Fibroblast of villous mesenchyme (primary cell): ENCODE measurements at regions not wholly inside any gene's neighbourhood (a gene's known extent, or its start where the extent isn't known, plus 50 kb on each side); places are given as distances from the start of the nearest gene placed in this dataset.

ENCODE experiments used
- DNase-seq: peaks from one replicate; pipeline ENCODE4 v3.0.0-alpha.2; 2010; ENCODE audit warnings: low read depth
- H3K4me3 ChIP-seq: 2 replicates; pipeline ENCODE4 v1.5.1; 2011; ENCODE audit warnings: low read depth, mild to moderate bottlenecking, low read length
- TF ChIP-seq, protein P1 (sequence below): IDR thresholded peaks from 2 replicates; pipeline ENCODE4 v1.5.1; 2012; ENCODE audit warnings: low read depth, mild to moderate bottlenecking, low read length; ENCODE audit not compliant: insufficient read depth

DNA sequence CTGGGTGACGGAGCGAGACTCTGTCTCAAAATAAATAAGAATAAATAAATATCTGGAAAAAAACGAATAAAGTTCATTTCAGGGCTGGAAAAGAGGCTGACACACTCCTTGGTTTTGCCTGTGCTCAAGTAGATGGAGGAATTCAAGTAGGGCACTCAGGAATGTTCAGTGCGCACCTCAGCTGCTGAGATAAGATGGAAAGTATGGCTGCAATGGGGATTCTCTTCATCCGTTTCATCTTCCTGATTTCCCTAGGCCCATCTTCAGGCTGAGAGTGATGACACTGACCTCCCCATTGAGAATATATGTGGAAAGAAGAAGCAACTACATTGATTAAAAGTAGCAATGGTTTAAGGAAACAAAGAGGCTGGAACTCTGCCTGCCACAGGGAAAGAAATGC lies 130.5 kb upstream of the ZNF644 start:
- TF ChIP-seq, protein P1, sequence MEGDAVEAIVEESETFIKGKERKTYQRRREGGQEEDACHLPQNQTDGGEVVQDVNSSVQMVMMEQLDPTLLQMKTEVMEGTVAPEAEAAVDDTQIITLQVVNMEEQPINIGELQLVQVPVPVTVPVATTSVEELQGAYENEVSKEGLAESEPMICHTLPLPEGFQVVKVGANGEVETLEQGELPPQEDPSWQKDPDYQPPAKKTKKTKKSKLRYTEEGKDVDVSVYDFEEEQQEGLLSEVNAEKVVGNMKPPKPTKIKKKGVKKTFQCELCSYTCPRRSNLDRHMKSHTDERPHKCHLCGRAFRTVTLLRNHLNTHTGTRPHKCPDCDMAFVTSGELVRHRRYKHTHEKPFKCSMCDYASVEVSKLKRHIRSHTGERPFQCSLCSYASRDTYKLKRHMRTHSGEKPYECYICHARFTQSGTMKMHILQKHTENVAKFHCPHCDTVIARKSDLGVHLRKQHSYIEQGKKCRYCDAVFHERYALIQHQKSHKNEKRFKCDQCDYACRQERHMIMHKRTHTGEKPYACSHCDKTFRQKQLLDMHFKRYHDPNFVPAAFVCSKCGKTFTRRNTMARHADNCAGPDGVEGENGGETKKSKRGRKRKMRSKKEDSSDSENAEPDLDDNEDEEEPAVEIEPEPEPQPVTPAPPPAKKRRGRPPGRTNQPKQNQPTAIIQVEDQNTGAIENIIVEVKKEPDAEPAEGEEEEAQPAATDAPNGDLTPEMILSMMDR, result no peak
- no peak for DNase-seq

DNA sequence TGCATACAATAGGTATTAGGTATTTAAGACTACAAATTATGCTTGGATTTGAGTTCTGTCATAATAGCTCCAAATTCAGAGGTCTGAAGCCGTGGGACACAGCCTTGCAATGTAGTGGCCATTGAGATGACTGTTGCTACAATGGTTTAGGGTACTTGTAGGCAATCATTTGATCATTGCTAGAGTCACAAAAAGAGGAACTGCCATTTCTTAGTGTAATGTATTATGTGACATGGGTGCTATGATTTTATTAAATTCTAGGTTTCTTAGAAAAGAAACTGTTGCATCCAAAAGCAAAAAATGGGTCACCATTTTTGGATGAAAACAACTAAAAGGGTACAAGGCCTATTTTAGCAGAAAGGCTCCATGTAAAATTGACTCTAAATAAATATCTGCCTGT lies 129.9 kb upstream of the ZNF644 start:
- TF ChIP-seq, protein P1, result no peak
- H3K4me3 ChIP-seq, result no peak overlapping the region
- DNase-seq, result no peak

More for the DNA sequence above, 130.5 kb upstream of the ZNF644 start:
- H3K4me3 ChIP-seq, result no peak overlapping the region

DNA sequence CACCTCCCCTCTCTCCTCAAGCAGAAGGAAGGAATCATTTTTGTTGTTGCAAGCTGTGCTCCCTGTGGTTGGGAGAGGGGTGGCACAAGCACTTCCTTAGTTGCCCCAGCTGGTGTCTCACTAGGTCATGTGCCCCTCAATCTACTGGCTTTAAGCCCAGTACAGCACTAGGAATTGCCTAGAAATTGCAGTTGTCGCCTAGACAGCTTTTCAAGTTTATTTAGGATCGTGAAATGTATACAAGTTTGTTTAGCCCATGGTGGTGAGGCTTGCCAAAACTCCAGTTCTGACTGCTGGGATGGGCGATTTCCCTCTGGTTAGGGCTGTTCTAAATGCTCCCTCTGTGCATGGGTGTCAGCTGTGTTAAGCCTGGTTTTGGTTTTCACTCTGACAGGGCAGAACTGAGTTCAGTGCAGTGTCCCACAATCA lies 126.8 kb upstream of the ZNF644 start:
- TF ChIP-seq, protein P1, result no peak
- no peak for DNase-seq
- no peak overlapping the region for H3K4me3 ChIP-seq

DNA sequence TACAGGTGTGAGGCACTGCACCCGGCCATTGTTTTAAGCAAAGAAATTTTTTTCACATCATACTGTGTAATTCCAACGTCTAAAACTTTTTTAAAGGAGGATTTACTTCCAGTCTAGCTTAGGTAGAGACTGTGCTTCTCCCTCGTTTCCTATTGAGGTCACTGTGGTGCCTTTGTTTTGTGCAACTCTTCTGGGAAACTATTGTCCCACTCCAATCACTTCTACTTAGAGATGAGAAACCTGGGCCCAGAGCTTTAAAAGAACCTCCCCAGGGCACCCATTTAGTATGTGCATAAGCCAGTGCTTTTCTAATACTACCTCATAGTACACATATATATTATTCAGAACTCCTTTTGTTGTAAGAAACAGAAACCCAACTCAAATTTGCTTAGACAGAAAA lies 120.0 kb upstream of the ZNF644 start:
- H3K4me3 ChIP-seq, result no peak overlapping the region
- no peak for DNase-seq
- TF ChIP-seq, protein P1, result no peak

DNA sequence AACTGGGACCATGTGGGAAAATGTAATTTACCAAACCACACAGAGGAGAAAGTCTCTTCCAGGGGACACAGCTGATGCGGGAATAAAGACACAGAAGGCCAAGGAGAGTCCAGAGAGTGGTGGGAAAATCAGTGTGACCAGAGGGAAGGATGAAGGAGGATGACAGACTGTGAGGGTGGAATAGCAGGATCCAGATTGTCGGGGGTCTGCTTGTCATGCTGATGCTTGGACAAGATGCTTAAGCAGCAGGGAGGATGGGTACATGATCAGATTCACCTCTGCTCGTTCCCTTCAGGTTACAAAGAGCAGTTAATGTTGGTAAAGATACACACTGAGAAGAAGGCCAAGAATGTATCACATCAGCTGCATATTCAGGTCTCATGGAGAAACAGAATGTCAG lies 117.1 kb upstream of the ZNF644 start:
- TF ChIP-seq, protein P1, result no peak
- H3K4me3 ChIP-seq, result no peak overlapping the region
- DNase-seq, result no peak

DNA sequence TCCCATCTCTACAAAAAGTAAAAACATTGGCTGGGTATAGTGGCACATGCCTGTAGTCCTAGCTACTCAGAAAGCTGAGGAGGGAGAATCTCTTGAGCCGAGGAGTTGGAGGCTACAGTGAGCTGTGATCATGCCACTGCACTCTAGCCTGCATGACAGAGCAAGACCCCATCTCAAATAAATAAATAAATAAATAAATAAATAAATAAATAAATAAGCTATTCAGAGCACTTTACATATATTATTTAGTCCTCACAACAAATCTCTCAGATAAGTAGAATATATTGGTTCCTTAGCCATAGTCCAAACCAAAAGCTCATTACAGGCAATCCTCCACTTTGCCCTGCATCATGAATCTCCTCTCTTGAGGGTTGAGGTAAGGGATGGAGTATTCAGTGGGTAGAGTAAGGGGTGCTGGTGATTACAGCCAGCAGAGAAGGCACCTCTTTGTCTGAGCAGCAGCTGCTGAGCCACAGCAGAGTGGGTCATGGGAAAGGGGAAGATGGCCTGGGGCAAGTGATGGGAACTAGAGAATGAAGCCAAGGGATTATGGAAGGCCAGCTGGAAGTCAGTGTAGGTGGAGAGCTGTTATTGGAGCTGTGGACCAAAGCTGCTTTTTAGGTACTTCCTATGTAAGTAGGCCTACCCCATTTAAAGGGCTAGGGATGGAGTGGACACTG lies 115.5 kb upstream of the ZNF644 start:
- no peak overlapping the region for H3K4me3 ChIP-seq
- TF ChIP-seq, protein P1, result no peak
- DNase-seq, result no peak

DNA sequence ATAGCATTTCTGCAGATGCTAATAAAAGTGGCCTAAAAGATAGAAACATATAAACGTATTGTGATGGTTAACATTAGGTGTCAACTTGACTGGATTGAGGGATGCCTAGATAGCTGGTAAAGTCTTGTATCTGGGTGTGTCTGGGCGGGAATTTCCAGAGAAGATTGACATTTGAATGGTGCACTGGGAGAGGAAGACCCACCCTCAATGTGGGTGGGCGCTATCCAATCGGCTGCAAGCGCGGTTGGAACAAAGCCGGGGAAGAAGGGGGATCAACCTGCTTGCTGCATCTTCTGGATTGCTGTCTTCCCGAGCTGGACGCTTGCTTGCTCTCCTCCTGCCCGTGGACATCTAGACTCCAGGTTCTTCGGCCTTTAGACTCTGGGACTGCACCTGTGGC lies 114.0 kb upstream of the ZNF644 start:
- no peak overlapping the region for H3K4me3 ChIP-seq
- TF ChIP-seq, protein P1, result no peak
- DNase-seq, result no peak
